ENCODE measurements at regions not wholly inside any gene's neighbourhood (a gene's known extent, or its start where the extent isn't known, plus 50 kb on each side); places are given as distances from the start of the nearest gene placed in this dataset.

DNA sequence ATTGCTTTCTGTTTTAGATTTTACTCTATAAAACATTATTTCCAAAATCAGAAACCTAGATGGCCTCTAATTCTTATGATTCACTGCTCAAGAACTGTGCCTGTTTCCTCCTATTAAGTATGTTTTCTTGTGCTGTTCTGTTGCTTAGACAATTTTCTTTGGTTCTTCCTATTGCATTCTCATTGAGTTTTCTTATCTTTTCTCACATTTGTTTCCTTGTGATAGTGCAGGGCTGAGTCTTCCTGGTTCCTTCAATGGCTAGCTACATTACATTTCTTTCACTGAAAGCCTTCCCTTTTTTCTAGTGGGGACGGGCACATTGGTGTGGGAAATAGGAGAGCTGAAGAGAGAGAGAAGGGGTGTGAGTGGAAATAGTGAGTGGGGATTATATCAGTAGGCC, 183.4 kb downstream of the CALCRL start:
- FAIRE-seq: no peak
- no peak for ATAC-seq
- Histone ChIP-seq H3K79me2 (ENCODE audit: control insufficient read depth, insufficient read depth, low read length) (no peaks in the 10 kb centered on the region), H3K27ac (ENCODE audit: extremely low read depth, low read depth, low read length) (peak overlapping the region; percentile 44; the same call in 1 of the 3 replicates), H3K9me3 (replicated peaks; ENCODE audit: control insufficient read depth, insufficient read depth, low read depth, low read length) (no peaks in the 10 kb centered on the region), H3K9ac (ENCODE audit: insufficient read depth in 1 of 2, low read depth in 2 of 2, low read length in 2 of 2) (no peak overlapping the region), H2AFZ (ENCODE audit: low read depth, low read length) (0 out of 2 replicates have a peak overlapping the region, but pooled peaks have one; percentile 8), H3K36me3 (ENCODE audit: control insufficient read depth, insufficient read depth, low read length) (no peaks in the 10 kb centered on the region), H3K9me1 (ENCODE audit: control insufficient read depth, insufficient read depth, low read length) (no peaks in the 10 kb centered on the region), H3K4me3 (no peak overlapping the region), H3K4me2 (ENCODE audit: insufficient read depth, low read length) (no peak overlapping the region), H4K20me1 (replicated peaks; ENCODE audit: control insufficient read depth, insufficient read depth, low read length) (no peaks in the 10 kb centered on the region), H3K4me1 (replicated peaks in 1 of 2; ENCODE audit: control insufficient read depth in 2 of 2, insufficient read depth in 2 of 2, low read length in 2 of 2) (no peaks in the 10 kb centered on the region), H3K27me3 (ENCODE audit: control insufficient read depth in 2 of 2, insufficient read depth in 2 of 2, low read length in 2 of 2) (no peaks in the 10 kb centered on the region)
- ChIA-PET POLR2A (no interaction called here), CTCF (ENCODE audit: low intra/inter-chr PET ratio) (no interaction called here)
- TF ChIP-seq LEF1 (IDR thresholded peaks at IDR 0.05): no peak
- TF ChIP-seq ESRRB (CRISPR knock-in tag; IDR thresholded peaks at IDR 0.05; ENCODE audit: borderline replicate concordance): no peak
- TF ChIP-seq ARID1B (IDR thresholded peaks at IDR 0.05): peak; percentile 21; the same call in 1 of the 2 replicates
- TF ChIP-seq, protein P1, sequence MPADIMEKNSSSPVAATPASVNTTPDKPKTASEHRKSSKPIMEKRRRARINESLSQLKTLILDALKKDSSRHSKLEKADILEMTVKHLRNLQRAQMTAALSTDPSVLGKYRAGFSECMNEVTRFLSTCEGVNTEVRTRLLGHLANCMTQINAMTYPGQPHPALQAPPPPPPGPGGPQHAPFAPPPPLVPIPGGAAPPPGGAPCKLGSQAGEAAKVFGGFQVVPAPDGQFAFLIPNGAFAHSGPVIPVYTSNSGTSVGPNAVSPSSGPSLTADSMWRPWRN (IDR thresholded peaks at IDR 0.05; ENCODE audit: low read depth): no peak
- no peak for TF ChIP-seq PPARD (CRISPR knock-in tag; IDR thresholded peaks at IDR 0.05)
- TF ChIP-seq TAF9B (IDR thresholded peaks at IDR 0.05; ENCODE audit: partially characterized antibody): no peak
- no peak for TF ChIP-seq ZNF77 (CRISPR knock-in tag; IDR thresholded peaks at IDR 0.05)
- 0 out of 2 replicates have a peak, but pooled peaks have one; percentile 9 for TF ChIP-seq CBFA2T3 (IDR thresholded peaks at IDR 0.05)
- TF ChIP-seq, protein P2, sequence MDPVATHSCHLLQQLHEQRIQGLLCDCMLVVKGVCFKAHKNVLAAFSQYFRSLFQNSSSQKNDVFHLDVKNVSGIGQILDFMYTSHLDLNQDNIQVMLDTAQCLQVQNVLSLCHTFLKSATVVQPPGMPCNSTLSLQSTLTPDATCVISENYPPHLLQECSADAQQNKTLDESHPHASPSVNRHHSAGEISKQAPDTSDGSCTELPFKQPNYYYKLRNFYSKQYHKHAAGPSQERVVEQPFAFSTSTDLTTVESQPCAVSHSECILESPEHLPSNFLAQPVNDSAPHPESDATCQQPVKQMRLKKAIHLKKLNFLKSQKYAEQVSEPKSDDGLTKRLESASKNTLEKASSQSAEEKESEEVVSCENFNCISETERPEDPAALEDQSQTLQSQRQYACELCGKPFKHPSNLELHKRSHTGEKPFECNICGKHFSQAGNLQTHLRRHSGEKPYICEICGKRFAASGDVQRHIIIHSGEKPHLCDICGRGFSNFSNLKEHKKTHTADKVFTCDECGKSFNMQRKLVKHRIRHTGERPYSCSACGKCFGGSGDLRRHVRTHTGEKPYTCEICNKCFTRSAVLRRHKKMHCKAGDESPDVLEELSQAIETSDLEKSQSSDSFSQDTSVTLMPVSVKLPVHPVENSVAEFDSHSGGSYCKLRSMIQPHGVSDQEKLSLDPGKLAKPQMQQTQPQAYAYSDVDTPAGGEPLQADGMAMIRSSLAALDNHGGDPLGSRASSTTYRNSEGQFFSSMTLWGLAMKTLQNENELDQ (CRISPR knock-in tag; IDR thresholded peaks at IDR 0.05; ENCODE audit: borderline replicate concordance): no peak
- WGBS (ENCODE audit: insufficient coverage, low coverage, missing lambda C conversion rate): 0% methylated on average over 1 of the region's 1 CpG
- DNase-seq (ENCODE audit: extremely low read depth in 1 of 4, low spot score in 3 of 4): peak in 1 of 4 experiments; percentile 3
- intact Hi-C loops (cut with micrococcal nuclease): loop anchor here (1.0 kb wide), 1 partner anchor 56 kb away; no protein-coding TSS in a partner anchor
- in situ Hi-C loops (cut with MboI): no loop called here
- no TSS peak for BruUV-seq (replicated peaks)

All from K562 (cell line).